HUES6 (cell line): ENCODE measurements at regions not wholly inside any gene's neighbourhood (a gene's known extent, or its start where the extent isn't known, plus 50 kb on each side); places are given as distances from the start of the nearest gene placed in this dataset.
"Not testable (repeated sequence)": the region's sequence is repeated elsewhere in the genome, so short reads cannot be mapped to it uniquely, and the experiment has no call there.

ENCODE experiments used
- H3K27ac ChIP-seq: 2 replicates; pipeline ENCODE4 v1.7.0; 2013; ENCODE audit warnings: low read depth, mild to moderate bottlenecking, low read length, inconsistent platforms
- H3K27me3 ChIP-seq: 2 replicates; pipeline ENCODE4 v1.6.1; 2013; ENCODE audit warnings: low read length; ENCODE audit not compliant: control insufficient read depth, insufficient read depth
- H3K36me3 ChIP-seq: 2 replicates; pipeline ENCODE4 v1.6.1; 2013; ENCODE audit warnings: low read length; ENCODE audit not compliant: control insufficient read depth, insufficient read depth
- H3K4me1 ChIP-seq: 2 replicates; pipeline ENCODE4 v1.6.1; 2013; ENCODE audit warnings: low read length; ENCODE audit not compliant: control insufficient read depth, insufficient read depth
- H3K4me3 ChIP-seq: 2 replicates; pipeline ENCODE4 v1.5.1; 2013; ENCODE audit warnings: low read depth, low read length
- H3K9ac ChIP-seq: one replicate; pipeline ENCODE4 v1.6.1; 2013; ENCODE audit warnings: mild to moderate bottlenecking, low read length
- H3K9me3 ChIP-seq: 2 replicates; pipeline ENCODE4 v1.6.1; 2013; ENCODE audit warnings: low read depth, low read length; ENCODE audit not compliant: control insufficient read depth, insufficient read depth

GRCh38 chrX:89756466-89756865 is 165.2 kb upstream of the TGIF2LX start:
- not testable (repeated sequence) for H3K9ac ChIP-seq, H3K4me3 ChIP-seq, H3K4me1 ChIP-seq, H3K36me3 ChIP-seq, H3K27ac ChIP-seq, H3K27me3 ChIP-seq
- peaks cover 33% of the 10 kb centered on the region for H3K9me3 ChIP-seq

DNA sequence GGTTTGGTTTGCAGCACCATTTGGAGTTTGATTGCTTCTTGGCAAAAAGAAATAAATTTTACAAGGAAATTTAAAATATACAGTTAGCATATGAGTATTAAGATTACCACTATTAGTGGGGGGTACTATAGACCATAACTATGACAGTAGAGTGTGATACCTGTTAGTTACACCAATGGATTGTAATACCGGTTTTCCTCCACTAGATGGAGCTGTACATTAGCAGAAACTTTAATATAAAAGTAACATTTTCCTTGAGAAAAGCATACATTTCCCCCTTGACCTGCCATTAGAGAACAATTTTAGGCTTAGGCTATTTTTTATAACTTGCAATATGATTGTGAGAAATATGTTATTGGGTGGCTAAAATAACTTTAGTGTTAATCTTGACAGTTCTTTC is 163.9 kb upstream of the TGIF2LX start:
- not testable (repeated sequence) for H3K27ac ChIP-seq, H3K36me3 ChIP-seq, H3K27me3 ChIP-seq, H3K4me1 ChIP-seq, H3K4me3 ChIP-seq, H3K9ac ChIP-seq
- H3K9me3 ChIP-seq, result peaks cover 35% of the 10 kb centered on the region

- H3K27ac ChIP-seq, H3K4me1 ChIP-seq, H3K36me3 ChIP-seq, H3K9ac ChIP-seq, H3K27me3 ChIP-seq, H3K4me3 ChIP-seq: not testable (repeated sequence)
- H3K9me3 ChIP-seq, result peaks cover 35% of the 10 kb centered on the region
Measured at GRCh38 chrX:89759076-89759685, 162.5 kb upstream of the TGIF2LX start.

- H3K27ac ChIP-seq, H3K4me1 ChIP-seq, H3K36me3 ChIP-seq, H3K9me3 ChIP-seq, H3K4me3 ChIP-seq, H3K27me3 ChIP-seq, H3K9ac ChIP-seq: not testable (repeated sequence)
Measured at GRCh38 chrX:89771639-89772038, 150.1 kb upstream of the TGIF2LX start.

- H3K9me3 ChIP-seq, H3K4me3 ChIP-seq, H3K4me1 ChIP-seq, H3K36me3 ChIP-seq, H3K9ac ChIP-seq, H3K27me3 ChIP-seq, H3K27ac ChIP-seq: not testable (repeated sequence)
Measured at GRCh38 chrX:89811440-89811839, 110.3 kb upstream of the TGIF2LX start.

DNA sequence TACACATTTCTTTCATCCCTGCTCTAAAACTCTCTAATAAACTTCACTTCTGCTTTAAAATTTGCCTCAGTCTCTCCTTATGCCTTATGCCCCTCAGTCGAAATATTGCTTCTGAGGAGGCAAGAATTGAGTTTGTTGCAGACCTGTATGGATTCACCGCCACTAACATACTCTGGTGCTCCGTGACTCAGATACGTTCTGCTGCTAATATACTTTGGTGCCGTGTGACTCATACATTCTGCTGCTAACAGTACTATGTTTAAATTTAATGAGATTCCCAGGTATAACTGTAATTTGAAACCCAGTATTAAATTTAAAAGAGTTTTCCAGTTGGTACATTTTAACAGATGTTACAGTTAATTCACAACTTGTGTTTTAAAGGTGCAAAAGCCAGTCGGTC is 82.0 kb upstream of the TGIF2LX start:
- H3K4me1 ChIP-seq, H3K9me3 ChIP-seq, H3K4me3 ChIP-seq, H3K36me3 ChIP-seq, H3K27ac ChIP-seq, H3K9ac ChIP-seq, H3K27me3 ChIP-seq: not testable (repeated sequence)

DNA sequence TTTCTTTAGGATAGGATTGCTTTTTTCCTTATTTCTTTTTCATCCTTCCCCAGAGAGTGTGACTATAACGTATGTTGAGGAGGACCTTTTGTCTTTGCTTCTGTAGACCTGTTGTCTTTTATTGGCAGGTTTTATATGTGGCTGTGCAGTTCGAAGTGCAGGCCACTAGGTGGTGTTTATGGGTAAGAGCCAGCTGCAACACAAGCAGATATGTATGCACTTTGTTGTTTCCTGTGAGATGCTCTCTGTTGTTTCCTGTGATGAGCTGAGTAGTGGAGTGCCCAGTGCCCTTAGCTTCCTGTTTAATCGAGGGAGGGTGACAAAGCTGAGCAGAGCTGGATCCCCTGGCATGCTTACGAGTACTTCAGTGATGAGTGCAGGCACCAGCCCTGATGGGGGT is 50.0 kb upstream of the TGIF2LX start:
- H3K4me3 ChIP-seq, H3K27ac ChIP-seq, H3K27me3 ChIP-seq, H3K36me3 ChIP-seq, H3K4me1 ChIP-seq, H3K9ac ChIP-seq, H3K9me3 ChIP-seq: not testable (repeated sequence)
